Esophagus squamous epithelium (tissue), 4 donors: ENCODE measurements at regions not wholly inside any gene's neighbourhood (a gene's known extent, or its start where the extent isn't known, plus 50 kb on each side); places are given as distances from the start of the nearest gene placed in this dataset.

ENCODE experiments used
- POLR2A ChIP-seq, 4 donors: fragments of 450-650 bp; IDR thresholded peaks; one replicate each; pipeline ENCODE4 v1.6.1; 2017; ENCODE audit warnings: antibody characterized with exemption in 4 of 4, mild to moderate bottlenecking in 4 of 4, moderate library complexity in 3 of 4
- TF ChIP-seq, protein P1 (sequence below), 6 experiments: fragments of 450-650 bp in 4 of 6; fragments of 200-600 bp in 2 of 6; sonication (generic) in 2 of 6; IDR thresholded peaks; one replicate each; pipeline ENCODE4 v1.5.1; 2016 to 2019; ENCODE audit warnings: antibody characterized with exemption in 6 of 6, mild to moderate bottlenecking in 4 of 6, moderate library complexity in 4 of 6

DNA sequence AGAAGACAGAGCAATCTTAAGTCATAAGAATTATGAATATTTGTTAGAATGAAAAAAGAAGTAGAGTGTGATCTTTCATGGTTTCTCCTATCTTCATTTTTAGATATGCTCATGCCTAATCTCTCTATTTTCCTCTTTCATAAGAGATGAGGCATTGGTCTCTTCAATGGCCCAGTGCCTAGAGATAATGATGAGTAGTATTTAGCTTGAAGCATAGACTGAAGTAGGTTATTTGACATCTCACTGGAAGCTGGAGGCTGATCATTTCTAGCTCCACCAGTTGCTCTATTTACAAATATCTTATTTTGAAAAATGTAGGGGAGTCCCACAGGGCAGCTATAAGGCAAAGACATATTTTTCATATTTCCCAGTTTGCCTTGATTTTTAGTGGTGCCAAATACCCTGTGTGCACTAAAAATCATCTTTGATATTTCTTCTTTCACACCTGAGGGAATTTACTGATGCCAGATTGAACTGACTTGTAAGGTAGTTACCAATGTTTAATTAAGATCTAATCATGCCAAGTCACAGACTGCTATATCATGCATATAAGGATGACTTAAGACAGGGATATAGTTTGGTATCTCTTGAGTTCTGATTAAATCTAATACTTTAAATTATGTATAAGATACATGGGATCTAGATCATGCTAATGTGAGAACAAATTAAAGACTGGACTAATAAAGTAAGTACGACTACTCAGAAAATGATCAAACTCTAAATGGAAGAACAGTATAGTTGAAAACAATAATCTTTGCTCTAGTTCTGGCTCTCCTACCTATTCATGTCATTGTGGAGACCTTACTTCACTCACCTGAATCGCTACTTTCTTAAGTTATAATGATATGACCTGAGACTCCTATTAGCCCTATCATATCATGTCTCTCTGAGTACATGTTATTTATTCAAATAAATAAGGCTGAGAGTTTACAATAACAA lies 108.2 kb upstream of the IFNE start:
- no peak for TF ChIP-seq POLR2A (IDR thresholded peaks at IDR 0.05)
- TF ChIP-seq, protein P1, sequence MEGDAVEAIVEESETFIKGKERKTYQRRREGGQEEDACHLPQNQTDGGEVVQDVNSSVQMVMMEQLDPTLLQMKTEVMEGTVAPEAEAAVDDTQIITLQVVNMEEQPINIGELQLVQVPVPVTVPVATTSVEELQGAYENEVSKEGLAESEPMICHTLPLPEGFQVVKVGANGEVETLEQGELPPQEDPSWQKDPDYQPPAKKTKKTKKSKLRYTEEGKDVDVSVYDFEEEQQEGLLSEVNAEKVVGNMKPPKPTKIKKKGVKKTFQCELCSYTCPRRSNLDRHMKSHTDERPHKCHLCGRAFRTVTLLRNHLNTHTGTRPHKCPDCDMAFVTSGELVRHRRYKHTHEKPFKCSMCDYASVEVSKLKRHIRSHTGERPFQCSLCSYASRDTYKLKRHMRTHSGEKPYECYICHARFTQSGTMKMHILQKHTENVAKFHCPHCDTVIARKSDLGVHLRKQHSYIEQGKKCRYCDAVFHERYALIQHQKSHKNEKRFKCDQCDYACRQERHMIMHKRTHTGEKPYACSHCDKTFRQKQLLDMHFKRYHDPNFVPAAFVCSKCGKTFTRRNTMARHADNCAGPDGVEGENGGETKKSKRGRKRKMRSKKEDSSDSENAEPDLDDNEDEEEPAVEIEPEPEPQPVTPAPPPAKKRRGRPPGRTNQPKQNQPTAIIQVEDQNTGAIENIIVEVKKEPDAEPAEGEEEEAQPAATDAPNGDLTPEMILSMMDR (IDR thresholded peaks at IDR 0.05), result no peak
